DND-41 (cell line): ENCODE measurements at regions not wholly inside any gene's neighbourhood (a gene's known extent, or its start where the extent isn't known, plus 50 kb on each side); places are given as distances from the start of the nearest gene placed in this dataset.

Experiments
- CTCF ChIP-seq: IDR thresholded peaks from 2 replicates; pipeline ENCODE4 v1.5.1; 2012; ENCODE audit warnings: borderline replicate concordance, low read length, moderate library complexity, mild to moderate bottlenecking; ENCODE audit not compliant: poor library complexity, severe bottlenecking; ENCODE audit errors: extremely low read depth
- EZH2 ChIP-seq: IDR thresholded peaks from 3 replicates; pipeline ENCODE4 v1.6.1; 2012; ENCODE audit warnings: borderline replicate concordance, low read depth, mild to moderate bottlenecking, moderate library complexity, low read length, inconsistent platforms; ENCODE audit not compliant: severe bottlenecking

DNA sequence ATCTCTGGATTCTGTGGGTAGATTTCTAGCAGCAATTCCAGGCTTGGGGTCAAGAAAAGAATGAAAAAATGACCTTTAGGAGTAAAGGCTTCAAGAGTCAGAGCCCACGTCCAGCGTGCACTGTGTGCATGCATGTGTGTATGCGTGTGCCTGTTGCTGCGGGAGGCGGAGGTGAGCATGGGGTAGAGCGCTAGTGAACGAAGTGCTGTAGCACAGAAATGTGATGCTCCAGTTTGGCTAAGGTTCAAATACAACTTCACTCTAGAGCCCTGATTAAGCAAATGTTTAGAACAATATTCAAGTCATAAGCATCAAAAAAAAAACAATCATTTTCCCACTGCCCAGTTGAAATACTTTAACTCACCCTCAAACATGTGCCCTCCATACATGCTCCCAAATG lies 403.9 kb downstream of the ZNF608 start:
- TF ChIP-seq EZH2 (no peak), CTCF (no peak)
